ENCODE measurements at regions not wholly inside any gene's neighbourhood (a gene's known extent, or its start where the extent isn't known, plus 50 kb on each side); places are given as distances from the start of the nearest gene placed in this dataset.

DNA sequence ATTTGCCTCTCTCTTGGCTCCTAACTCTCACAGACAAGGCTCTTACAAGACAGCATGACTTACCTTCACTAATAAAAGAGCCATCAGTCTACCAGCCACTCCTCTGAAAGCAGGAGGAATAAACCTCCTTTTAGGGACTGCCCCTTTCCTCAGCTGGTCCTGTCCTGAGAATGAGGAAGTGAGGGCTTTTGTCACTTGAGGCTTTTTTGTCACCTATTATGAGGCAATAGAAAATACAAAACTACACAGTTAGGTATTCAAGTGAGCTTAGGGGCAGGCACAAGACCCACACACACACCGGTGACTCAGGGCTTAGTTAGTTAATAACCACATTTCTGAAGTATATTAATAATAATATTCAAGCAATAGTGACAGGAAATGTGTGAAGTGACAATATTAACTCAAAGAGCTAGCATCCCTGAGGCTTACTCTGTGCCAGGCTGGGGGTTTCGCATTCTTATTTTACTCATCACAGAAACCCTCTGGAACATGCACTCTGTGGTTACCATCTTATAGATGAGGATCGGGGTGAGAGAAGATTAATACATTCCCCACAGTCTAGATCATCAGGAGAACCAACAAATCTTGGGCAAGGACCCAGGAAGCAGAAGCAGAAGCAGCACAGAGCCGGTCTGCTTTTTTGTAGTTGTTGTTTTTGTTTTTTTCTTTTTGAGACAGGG lies 379.9 kb downstream of the LIG4 start:
- Histone ChIP-seq H3K27me3 (no peaks in the 10 kb centered on the region), H3K36me3 (no peaks in the 10 kb centered on the region), H3K4me3 (replicated peaks in 1 of 3) (no peak overlapping the region), H3K4me1 (no peaks in the 10 kb centered on the region), H3K9me3 (no peaks in the 10 kb centered on the region), H3K27ac (no peak overlapping the region)
- no peak for DNase-seq
- intact Hi-C loops (cut with DNase I): no loop called here
- 75 to 89% methylated on average over 4 of the region's 4 CpGs for WGBS, 2 donors
- no peak for TF ChIP-seq POLR2A (IDR thresholded peaks at IDR 0.05)
- no peak for TF ChIP-seq CTCF (IDR thresholded peaks at IDR 0.05)

DNA sequence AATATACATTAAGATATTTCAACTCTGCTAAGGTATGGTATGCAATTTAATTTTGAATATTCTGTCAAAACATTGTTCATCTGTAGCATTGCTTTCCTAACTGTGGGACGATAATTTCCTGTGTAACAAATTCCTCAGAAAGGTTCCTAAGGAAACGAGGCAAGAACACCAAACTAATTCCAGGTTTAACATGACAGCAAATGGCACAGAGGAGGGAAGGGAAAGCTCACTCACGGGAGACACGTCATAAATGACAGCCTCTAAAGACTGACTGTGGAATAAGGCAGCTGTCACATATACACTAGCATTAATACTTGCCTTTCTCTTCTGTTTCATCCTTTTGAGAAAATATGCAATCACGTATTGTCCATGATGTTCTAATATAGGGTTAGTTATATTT lies 380.6 kb downstream of the LIG4 start:
- H3K27me3 ChIP-seq: no peaks in the 10 kb centered on the region
- TF ChIP-seq POLR2A (IDR thresholded peaks at IDR 0.05): no peak
- no peak for TF ChIP-seq CTCF (IDR thresholded peaks at IDR 0.05)
- no peaks in the 10 kb centered on the region for H3K4me1 ChIP-seq
- no peak overlapping the region for H3K4me3 ChIP-seq (replicated peaks in 1 of 3)
- intact Hi-C loops (cut with DNase I): no loop called here
- H3K9me3 ChIP-seq: no peaks in the 10 kb centered on the region
- no peak for DNase-seq
- H3K27ac ChIP-seq: no peak overlapping the region
- no peaks in the 10 kb centered on the region for H3K36me3 ChIP-seq
- WGBS, 2 donors: 63 to 71% methylated on average over 5 of the region's 5 CpGs

DNA sequence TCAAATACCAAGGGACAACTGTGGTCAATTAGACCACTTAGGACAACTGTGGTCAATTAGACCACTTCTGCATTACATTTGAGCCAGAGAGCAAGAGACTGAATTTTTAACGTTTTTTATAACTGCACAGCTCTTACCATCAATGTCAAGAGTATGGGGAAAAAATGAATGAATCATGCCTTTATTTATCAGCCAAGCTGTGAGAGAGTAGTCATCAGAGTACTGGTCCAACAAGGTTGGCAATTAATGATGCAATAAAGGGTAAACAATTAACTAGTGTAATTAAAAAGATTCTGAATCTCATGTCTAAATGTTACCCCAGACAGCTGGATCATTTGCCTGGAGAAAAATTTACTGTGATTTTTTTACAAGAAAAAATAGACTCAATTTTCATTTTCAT lies 381.1 kb downstream of the LIG4 start:
- no peak for DNase-seq
- Histone ChIP-seq H3K4me1 (no peaks in the 10 kb centered on the region), H3K4me3 (replicated peaks in 1 of 3) (no peak overlapping the region), H3K9me3 (no peaks in the 10 kb centered on the region), H3K36me3 (no peaks in the 10 kb centered on the region), H3K27me3 (no peaks in the 10 kb centered on the region), H3K27ac (no peak overlapping the region)
- intact Hi-C loops (cut with DNase I): no loop called here
- TF ChIP-seq CTCF (IDR thresholded peaks at IDR 0.05) (no peak), POLR2A (IDR thresholded peaks at IDR 0.05) (no peak)
- 63 to 75% methylated on average over 1 of the region's 1 CpG for WGBS, 2 donors

- WGBS, 2 donors: 73 to 75% methylated on average over 10 of the region's 10 CpGs
- TF ChIP-seq POLR2A (IDR thresholded peaks at IDR 0.05) (no peak), CTCF (IDR thresholded peaks at IDR 0.05) (no peak)
- DNase-seq: no peak
- Histone ChIP-seq H3K27ac (no peak overlapping the region), H3K9me3 (no peaks in the 10 kb centered on the region), H3K4me3 (replicated peaks in 1 of 3) (no peak overlapping the region), H3K4me1 (no peaks in the 10 kb centered on the region), H3K36me3 (no peaks in the 10 kb centered on the region), H3K27me3 (no peaks in the 10 kb centered on the region)
- intact Hi-C loops (cut with DNase I): no loop called here
These were observed 382.7 kb downstream of the LIG4 start for GRCh38 chr13:107832500-107833100.

DNA sequence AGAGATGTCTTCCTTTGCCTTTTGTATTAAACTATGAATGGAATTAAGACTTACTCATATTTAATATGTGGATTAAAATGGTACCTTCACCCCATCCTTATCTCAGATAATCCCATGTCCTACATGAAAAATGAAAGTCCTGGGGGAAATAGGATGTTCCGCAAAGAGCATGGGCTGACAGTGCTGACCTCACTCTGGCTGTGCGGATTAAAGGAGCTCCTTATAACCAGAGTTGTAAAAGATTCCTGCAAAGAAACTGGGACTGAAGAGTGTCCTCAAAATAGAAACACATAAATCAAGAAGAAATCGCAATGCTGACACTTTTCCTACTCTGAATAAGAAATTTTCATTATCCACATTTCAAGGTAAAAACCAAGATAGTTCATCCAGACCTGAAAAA lies 384.5 kb downstream of the LIG4 start:
- 87 to 90% methylated on average over 3 of the region's 3 CpGs for WGBS, 2 donors
- Histone ChIP-seq H3K27ac (no peak overlapping the region), H3K9me3 (no peaks in the 10 kb centered on the region), H3K27me3 (no peaks in the 10 kb centered on the region), H3K4me3 (replicated peaks in 1 of 3) (no peak overlapping the region), H3K36me3 (no peaks in the 10 kb centered on the region), H3K4me1 (no peaks in the 10 kb centered on the region)
- TF ChIP-seq POLR2A (IDR thresholded peaks at IDR 0.05) (no peak), CTCF (IDR thresholded peaks at IDR 0.05) (no peak)
- DNase-seq: no peak
- intact Hi-C loops (cut with DNase I): no loop called here

Data from thyroid gland (tissue), 4 donors.